ENCODE measurements at regions not wholly inside any gene's neighbourhood (a gene's known extent, or its start where the extent isn't known, plus 50 kb on each side); places are given as distances from the start of the nearest gene placed in this dataset.

GRCh38 chr2:64330281-64331113, 123.5 kb upstream of the LGALSL start:
- H3K9me3 ChIP-seq (ENCODE audit: control insufficient read depth in 4 of 4, insufficient read depth in 3 of 4, low read length in 3 of 4): no peaks in the 10 kb centered on the region
- 17 to 22% methylated on average over 10 of the region's 10 CpGs for whole genome bisulfite sequencing, 2 donors
- H3K27ac ChIP-seq (ENCODE audit: low read depth in 1 of 2, low read length in 1 of 2): peak overlapping the region; percentile 66 to 72
- H3K27me3 ChIP-seq (ENCODE audit: control insufficient read depth in 3 of 3, insufficient read depth in 3 of 3, low read length in 2 of 3): no peaks in the 10 kb centered on the region
- H3K4me3 ChIP-seq: no peak overlapping the region
- ATAC-seq (ENCODE audit: insufficient read depth, low FRiP score): peak; percentile 66
- peak; percentile 96 for TF ChIP-seq CTCF (IDR thresholded peaks at IDR 0.05; ENCODE audit: control extremely low read depth, extremely low read depth)
- peaks cover 2 to 24% (median 12%) of the 10 kb centered on the region in 5 donors for H3K4me1 ChIP-seq (ENCODE audit: control insufficient read depth in 5 of 5, insufficient read depth in 5 of 5, low read length in 5 of 5)
- H3K36me3 ChIP-seq (ENCODE audit: control insufficient read depth in 4 of 4, insufficient read depth in 4 of 4, low read length in 4 of 4): no peaks in the 10 kb centered on the region
- DNase-seq: peak; percentile 88 to 97 (median 94)
- peak overlapping the region in 1 of 2 donors; percentile 75 for H3K9ac ChIP-seq (ENCODE audit: insufficient read depth in 1 of 2, low read length in 2 of 2)

DNA sequence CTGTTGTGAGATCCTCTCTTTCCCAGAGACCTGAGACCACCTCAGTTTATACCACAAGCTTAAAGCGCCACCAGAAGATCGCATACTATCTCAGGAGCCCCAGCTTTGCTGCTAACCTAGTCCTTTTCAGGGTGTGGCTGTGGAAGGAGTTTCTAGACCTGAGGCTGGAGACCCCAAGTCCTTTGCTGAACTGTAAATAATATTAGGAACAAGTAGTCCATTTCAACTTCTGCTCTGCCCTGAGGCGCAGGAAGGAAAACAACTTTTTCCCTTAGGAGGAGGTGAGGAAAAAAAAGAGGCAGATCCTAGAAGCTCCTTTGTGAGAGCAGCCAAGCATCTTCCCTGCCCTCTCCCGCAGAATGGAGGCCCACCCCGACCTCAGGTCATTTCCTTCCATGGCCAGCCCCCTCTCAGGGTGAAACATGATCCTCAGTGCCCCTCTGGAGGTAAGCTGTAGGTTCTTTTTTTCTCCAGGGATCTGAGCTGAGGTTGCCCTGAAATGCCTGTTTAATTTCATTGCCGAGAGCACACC, 122.8 kb upstream of the LGALSL start:
- peaks cover 2 to 24% (median 12%) of the 10 kb centered on the region in 5 donors for H3K4me1 ChIP-seq (ENCODE audit: control insufficient read depth in 5 of 5, insufficient read depth in 5 of 5, low read length in 5 of 5)
- no peak for DNase-seq
- peak overlapping the region; percentile 43 to 74 for H3K27ac ChIP-seq (ENCODE audit: low read depth in 1 of 2, low read length in 1 of 2)
- TF ChIP-seq CTCF (IDR thresholded peaks at IDR 0.05; ENCODE audit: control extremely low read depth, extremely low read depth): no peak
- H3K9me3 ChIP-seq (ENCODE audit: control insufficient read depth in 4 of 4, insufficient read depth in 3 of 4, low read length in 3 of 4): no peaks in the 10 kb centered on the region
- H3K36me3 ChIP-seq (ENCODE audit: control insufficient read depth in 4 of 4, insufficient read depth in 4 of 4, low read length in 4 of 4): no peaks in the 10 kb centered on the region
- 36 to 58% methylated on average over 6 of the region's 6 CpGs for WGBS, 2 donors
- H3K4me3 ChIP-seq: no peak overlapping the region
- no peak overlapping the region for H3K9ac ChIP-seq (ENCODE audit: insufficient read depth in 1 of 2, low read length in 2 of 2)
- H3K27me3 ChIP-seq (ENCODE audit: control insufficient read depth in 3 of 3, insufficient read depth in 3 of 3, low read length in 2 of 3): no peaks in the 10 kb centered on the region
- no peak for ATAC-seq (ENCODE audit: insufficient read depth, low FRiP score)

DNA sequence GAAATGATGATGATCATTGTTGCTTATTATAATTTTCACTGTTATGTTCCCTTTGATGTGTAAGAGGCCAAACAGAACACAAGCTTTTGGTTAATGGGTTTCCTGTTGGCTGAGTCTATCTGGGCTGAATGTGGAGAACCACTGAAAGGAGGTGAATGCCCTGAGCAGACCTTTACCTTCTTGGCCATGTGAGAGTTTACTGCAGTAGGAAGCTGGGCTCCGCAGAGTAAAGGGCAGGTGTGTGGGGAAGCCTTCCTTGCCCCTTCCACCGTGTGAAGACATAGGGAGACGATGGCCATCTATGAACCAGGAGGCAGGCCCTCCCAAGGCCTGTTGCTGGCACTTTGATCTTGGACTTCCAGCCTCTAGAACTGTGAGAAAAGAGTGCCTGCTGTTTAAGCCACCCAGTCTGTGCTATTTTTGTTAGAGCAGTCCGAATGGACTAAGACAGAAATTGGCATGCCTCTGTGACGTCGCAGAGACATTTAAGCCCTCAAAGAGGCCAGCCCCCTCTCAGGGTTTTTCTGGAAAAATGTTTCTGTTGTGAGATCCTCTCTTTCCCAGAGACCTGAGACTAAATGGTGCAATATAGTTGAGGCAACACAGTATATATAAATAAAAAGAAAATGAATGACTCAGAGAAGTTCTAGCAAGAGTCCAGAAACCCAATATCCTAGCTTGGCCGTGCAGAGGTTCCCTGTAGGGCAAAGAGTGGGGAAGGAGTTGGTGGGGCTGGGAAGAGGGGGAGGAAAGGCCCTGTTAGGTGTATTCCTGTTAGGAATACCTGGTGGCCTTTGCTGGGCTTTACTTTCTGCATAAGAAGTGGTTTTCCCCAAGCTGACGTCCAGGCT, 121.9 kb upstream of the LGALSL start:
- no peak for TF ChIP-seq CTCF (IDR thresholded peaks at IDR 0.05; ENCODE audit: control extremely low read depth, extremely low read depth)
- no peaks in the 10 kb centered on the region for H3K36me3 ChIP-seq (ENCODE audit: control insufficient read depth in 4 of 4, insufficient read depth in 4 of 4, low read length in 4 of 4)
- H3K9me3 ChIP-seq (ENCODE audit: control insufficient read depth in 4 of 4, insufficient read depth in 3 of 4, low read length in 3 of 4): no peaks in the 10 kb centered on the region
- DNase-seq: peak in 2 of 3 donors; percentile 49 to 69
- no peak overlapping the region for H3K9ac ChIP-seq (ENCODE audit: insufficient read depth in 1 of 2, low read length in 2 of 2)
- peaks cover 2 to 24% (median 12%) of the 10 kb centered on the region in 5 donors for H3K4me1 ChIP-seq (ENCODE audit: control insufficient read depth in 5 of 5, insufficient read depth in 5 of 5, low read length in 5 of 5)
- ATAC-seq (ENCODE audit: insufficient read depth, low FRiP score): no peak
- H3K4me3 ChIP-seq: no peak overlapping the region
- no peaks in the 10 kb centered on the region for H3K27me3 ChIP-seq (ENCODE audit: control insufficient read depth in 3 of 3, insufficient read depth in 3 of 3, low read length in 2 of 3)
- H3K27ac ChIP-seq (ENCODE audit: low read depth in 1 of 2, low read length in 1 of 2): peak overlapping the region in 1 of 2 donors; percentile 74
- WGBS, 2 donors: 76 to 95% methylated on average over 8 of the region's 8 CpGs
